IPS-15b (cell line): ENCODE measurements at regions not wholly inside any gene's neighbourhood (a gene's known extent, or its start where the extent isn't known, plus 50 kb on each side); places are given as distances from the start of the nearest gene placed in this dataset.

Experiments
- H3K27me3 ChIP-seq: one replicate; pipeline ENCODE4 v1.6.1; 2013; ENCODE audit warnings: low read length; ENCODE audit not compliant: control insufficient read depth, insufficient read depth
- H3K36me3 ChIP-seq: one replicate; pipeline ENCODE4 v1.6.1; 2013; ENCODE audit warnings: low read length; ENCODE audit not compliant: control insufficient read depth, insufficient read depth
- H3K4me1 ChIP-seq: one replicate; pipeline ENCODE4 v1.6.1; 2013; ENCODE audit warnings: mild to moderate bottlenecking, low read length; ENCODE audit not compliant: control insufficient read depth, insufficient read depth
- H3K4me3 ChIP-seq: one replicate; pipeline ENCODE4 v1.5.1; 2013; ENCODE audit warnings: low read depth, low read length
- H3K9ac ChIP-seq: one replicate; pipeline ENCODE4 v1.6.1; 2013; ENCODE audit warnings: low read depth, mild to moderate bottlenecking, low read length
- H3K9me3 ChIP-seq: one replicate; pipeline ENCODE4 v1.6.1; 2013; ENCODE audit warnings: mild to moderate bottlenecking, low read length; ENCODE audit not compliant: control insufficient read depth, insufficient read depth

- no peaks in the 10 kb centered on the region for H3K27me3 ChIP-seq
- H3K36me3 ChIP-seq = no peaks in the 10 kb centered on the region
- no peak overlapping the region for H3K4me3 ChIP-seq
- H3K9me3 ChIP-seq = peaks cover 3% of the 10 kb centered on the region
- peaks cover 6% of the 10 kb centered on the region for H3K4me1 ChIP-seq
- H3K9ac ChIP-seq = no peak overlapping the region
Observed at GRCh38 chrX:148417934-148418333, 82.5 kb upstream of the AFF2 start.

- Histone ChIP-seq H3K9ac (no peak overlapping the region), H3K4me1 (peaks cover 11% of the 10 kb centered on the region), H3K36me3 (no peaks in the 10 kb centered on the region), H3K4me3 (no peak overlapping the region), H3K9me3 (peaks cover 3% of the 10 kb centered on the region), H3K27me3 (no peaks in the 10 kb centered on the region)
Observed at GRCh38 chrX:148422526-148422925, 77.9 kb upstream of the AFF2 start.

GRCh38 chrX:148424570-148424969, 75.8 kb upstream of the AFF2 start:
- Histone ChIP-seq H3K36me3 (no peaks in the 10 kb centered on the region), H3K9me3 (peaks cover 3% of the 10 kb centered on the region), H3K4me3 (no peak overlapping the region), H3K4me1 (peaks cover 11% of the 10 kb centered on the region), H3K27me3 (no peaks in the 10 kb centered on the region), H3K9ac (no peak overlapping the region)

GRCh38 chrX:148426467-148426866, 74.0 kb upstream of the AFF2 start:
- peaks cover 3% of the 10 kb centered on the region for H3K9me3 ChIP-seq
- H3K4me3 ChIP-seq = no peak overlapping the region
- no peaks in the 10 kb centered on the region for H3K36me3 ChIP-seq
- H3K27me3 ChIP-seq = no peaks in the 10 kb centered on the region
- peaks cover 11% of the 10 kb centered on the region for H3K4me1 ChIP-seq
- no peak overlapping the region for H3K9ac ChIP-seq

GRCh38 chrX:148441387-148441786, 59.0 kb upstream of the AFF2 start:
- Histone ChIP-seq H3K4me1 (peaks cover 8% of the 10 kb centered on the region), H3K9ac (no peak overlapping the region), H3K9me3 (no peaks in the 10 kb centered on the region), H3K27me3 (peaks cover 5% of the 10 kb centered on the region), H3K36me3 (no peaks in the 10 kb centered on the region), H3K4me3 (no peak overlapping the region)

- Histone ChIP-seq H3K9me3 (no peaks in the 10 kb centered on the region), H3K4me1 (peaks cover 8% of the 10 kb centered on the region), H3K27me3 (peaks cover 5% of the 10 kb centered on the region), H3K36me3 (no peaks in the 10 kb centered on the region), H3K9ac (no peak overlapping the region), H3K4me3 (no peak overlapping the region)
Observed at GRCh38 chrX:148443216-148443615, 57.2 kb upstream of the AFF2 start.

GRCh38 chrX:148448686-148449085, 51.7 kb upstream of the AFF2 start:
- Histone ChIP-seq H3K36me3 (no peaks in the 10 kb centered on the region), H3K9ac (no peak overlapping the region), H3K4me1 (no peaks in the 10 kb centered on the region), H3K9me3 (no peaks in the 10 kb centered on the region), H3K4me3 (no peak overlapping the region), H3K27me3 (no peaks in the 10 kb centered on the region)
